Vagina (tissue), 2 donors: ENCODE measurements at regions not wholly inside any gene's neighbourhood (a gene's known extent, or its start where the extent isn't known, plus 50 kb on each side); places are given as distances from the start of the nearest gene placed in this dataset.

Source experiments
- DNase-seq, 2 donors: peaks; one replicate each; pipeline ENCODE4 v3.0.0-alpha.2; 2017; ENCODE audit errors: extremely low spot score in 2 of 2
- H3K27ac ChIP-seq: fragments of 200-600 bp; sonication (generic); one replicate; pipeline ENCODE4 v1.5.1; 2019
- H3K27me3 ChIP-seq: fragments of 200-600 bp; sonication (generic); one replicate; pipeline ENCODE4 v1.5.1; 2019
- H3K36me3 ChIP-seq, 2 donors: fragments of 200-600 bp; sonication (generic); one replicate each; pipeline ENCODE4 v1.5.1; 2017 to 2019
- H3K4me1 ChIP-seq: fragments of 200-600 bp; sonication (generic); one replicate; pipeline ENCODE4 v1.5.1; 2019
- H3K4me3 ChIP-seq, 2 donors: fragments of 200-600 bp; sonication (generic); 1 replicate in 1 of 2; 2 replicates in 1 of 2; pipeline ENCODE4 v1.5.1; 2016 to 2019
- H3K9me3 ChIP-seq: fragments of 200-600 bp; sonication (generic); one replicate; pipeline ENCODE4 v1.5.1; 2019
- CTCF ChIP-seq, 3 experiments: fragments of 450-650 bp in 2 of 3; fragments of 200-600 bp in 1 of 3; sonication (generic) in 1 of 3; IDR thresholded peaks; one replicate each; pipeline ENCODE4 v1.5.1; 2017 to 2019; ENCODE audit warnings: antibody characterized with exemption in 3 of 3, mild to moderate bottlenecking in 2 of 3, moderate library complexity in 2 of 3
- POLR2A ChIP-seq, 2 donors: fragments of 450-650 bp; IDR thresholded peaks; one replicate each; pipeline ENCODE4 v1.6.1; 2017; ENCODE audit warnings: antibody characterized with exemption in 2 of 2, mild to moderate bottlenecking in 2 of 2, moderate library complexity in 2 of 2
- POLR2AphosphoS5 ChIP-seq, 2 donors: sonication (generic); formaldehyde crosslinking; IDR thresholded peaks; one replicate each; pipeline ENCODE4 v1.9.0; 2017; ENCODE audit warnings: antibody characterized with exemption in 2 of 2, mild to moderate bottlenecking in 2 of 2, low read depth in 1 of 2; ENCODE audit not compliant: insufficient read depth in 1 of 2
- intact Hi-C: fragments of 100-400 bp; cut with DNase I; formaldehyde crosslinking; loops from one replicate; pipeline ENCODE4 v1.15.1; 2023

- H3K4me1 ChIP-seq: peaks cover 17% of the 10 kb centered on the region
- H3K4me3 ChIP-seq: no peak overlapping the region
- H3K27ac ChIP-seq: no peak overlapping the region
- H3K27me3 ChIP-seq: no peaks in the 10 kb centered on the region
- TF ChIP-seq CTCF (IDR thresholded peaks at IDR 0.05): no peak
- no peak for TF ChIP-seq POLR2A (IDR thresholded peaks at IDR 0.05)
- no peak for TF ChIP-seq POLR2AphosphoS5 (IDR thresholded peaks at IDR 0.05; ENCODE audit: insufficient read depth in 1 of 2, low read depth in 1 of 2)
- H3K36me3 ChIP-seq: no peaks in the 10 kb centered on the region
- intact Hi-C loops: no loop called here
- DNase-seq: no peak
- no peaks in the 10 kb centered on the region for H3K9me3 ChIP-seq
These were observed 99.1 kb downstream of the ENC1 start for GRCh38 chr5:74541381-74541781.

GRCh38 chr5:74540622-74541021 lies 99.9 kb downstream of the ENC1 start:
- Histone ChIP-seq H3K27ac (no peak overlapping the region), H3K4me3 (no peak overlapping the region), H3K4me1 (peaks cover 17% of the 10 kb centered on the region), H3K36me3 (no peaks in the 10 kb centered on the region), H3K27me3 (no peaks in the 10 kb centered on the region), H3K9me3 (no peaks in the 10 kb centered on the region)
- intact Hi-C loops: no loop called here
- no peak for DNase-seq
- no peak for TF ChIP-seq POLR2AphosphoS5 (IDR thresholded peaks at IDR 0.05; ENCODE audit: insufficient read depth in 1 of 2, low read depth in 1 of 2)
- no peak for TF ChIP-seq CTCF (IDR thresholded peaks at IDR 0.05)
- no peak for TF ChIP-seq POLR2A (IDR thresholded peaks at IDR 0.05)

GRCh38 chr5:74539986-74540385 lies 100.5 kb downstream of the ENC1 start:
- no peak for TF ChIP-seq POLR2AphosphoS5 (IDR thresholded peaks at IDR 0.05; ENCODE audit: insufficient read depth in 1 of 2, low read depth in 1 of 2)
- TF ChIP-seq POLR2A (IDR thresholded peaks at IDR 0.05): no peak
- no peak for TF ChIP-seq CTCF (IDR thresholded peaks at IDR 0.05)
- Histone ChIP-seq H3K4me1 (peaks cover 17% of the 10 kb centered on the region), H3K36me3 (no peaks in the 10 kb centered on the region), H3K27ac (no peak overlapping the region), H3K4me3 (no peak overlapping the region), H3K27me3 (no peaks in the 10 kb centered on the region), H3K9me3 (no peaks in the 10 kb centered on the region)
- intact Hi-C loops: no loop called here
- no peak for DNase-seq

- TF ChIP-seq POLR2A (IDR thresholded peaks at IDR 0.05): no peak
- peak in 1 of 2 donors; percentile 20 for TF ChIP-seq POLR2AphosphoS5 (IDR thresholded peaks at IDR 0.05; ENCODE audit: insufficient read depth in 1 of 2, low read depth in 1 of 2)
- no peak for DNase-seq
- Histone ChIP-seq H3K27me3 (no peaks in the 10 kb centered on the region), H3K9me3 (no peaks in the 10 kb centered on the region), H3K4me3 (no peak overlapping the region), H3K4me1 (peaks cover 6% of the 10 kb centered on the region), H3K36me3 (no peaks in the 10 kb centered on the region), H3K27ac (no peak overlapping the region)
- intact Hi-C loops: no loop called here
These were observed 102.3 kb downstream of the ENC1 start for GRCh38 chr5:74538206-74538661.

GRCh38 chr5:74536658-74537057 lies 103.9 kb downstream of the ENC1 start:
- Histone ChIP-seq H3K9me3 (no peaks in the 10 kb centered on the region), H3K36me3 (no peaks in the 10 kb centered on the region), H3K27ac (no peak overlapping the region), H3K4me3 (no peak overlapping the region), H3K4me1 (no peaks in the 10 kb centered on the region), H3K27me3 (no peaks in the 10 kb centered on the region)
- DNase-seq: no peak
- no peak for TF ChIP-seq CTCF (IDR thresholded peaks at IDR 0.05)
- no peak for TF ChIP-seq POLR2AphosphoS5 (IDR thresholded peaks at IDR 0.05; ENCODE audit: insufficient read depth in 1 of 2, low read depth in 1 of 2)
- TF ChIP-seq POLR2A (IDR thresholded peaks at IDR 0.05): no peak
- intact Hi-C loops: no loop called here
